HEK293T (cell line): ENCODE measurements at regions not wholly inside any gene's neighbourhood (a gene's known extent, or its start where the extent isn't known, plus 50 kb on each side); places are given as distances from the start of the nearest gene placed in this dataset.

Experiments used
- ARNT ChIP-seq: fragments of 450-650 bp; IDR thresholded peaks from 2 replicates; pipeline ENCODE4 v1.6.1; 2017; ENCODE audit warnings: mild to moderate bottlenecking
- BHLHE40 ChIP-seq: fragments of 450-650 bp; IDR thresholded peaks from 2 replicates; pipeline ENCODE4 v1.6.1; 2016; ENCODE audit warnings: mild to moderate bottlenecking, moderate library complexity, borderline replicate concordance
- CTBP1 ChIP-seq: fragments of 450-650 bp; IDR thresholded peaks from 2 replicates; pipeline ENCODE4 v1.6.1; 2016; ENCODE audit warnings: borderline replicate concordance
- FOXA1 ChIP-seq: fragments of 450-650 bp; IDR thresholded peaks from 2 replicates; pipeline ENCODE4 v1.6.1; 2016; ENCODE audit warnings: mild to moderate bottlenecking
- LEF1 ChIP-seq: fragments of 450-650 bp; IDR thresholded peaks from 2 replicates; pipeline ENCODE4 v1.6.1; 2017; ENCODE audit warnings: mild to moderate bottlenecking, borderline replicate concordance
- PKNOX1 ChIP-seq: fragments of 450-650 bp; IDR thresholded peaks from 2 replicates; pipeline ENCODE4 v1.6.1; 2016
- SP1 ChIP-seq: fragments of 450-650 bp; IDR thresholded peaks from 2 replicates; pipeline ENCODE4 v1.6.1; 2017

GRCh38 chr16:86653285-86654006, 75.1 kb downstream of the FOXL1 start:
- TF ChIP-seq BHLHE40, result no peak
- TF ChIP-seq FOXA1, result no peak
- TF ChIP-seq SP1, result no peak
- no peak for TF ChIP-seq PKNOX1
- no peak for TF ChIP-seq CTBP1
- no peak for TF ChIP-seq ARNT
- no peak for TF ChIP-seq LEF1
